ENCODE measurements at regions not wholly inside any gene's neighbourhood (a gene's known extent, or its start where the extent isn't known, plus 50 kb on each side); places are given as distances from the start of the nearest gene placed in this dataset.
A peak's percentile ranks its signal among the peaks of the same experiment; 100 is the strongest.
"Not testable (repeated sequence)": the region's sequence is repeated elsewhere in the genome, so short reads cannot be mapped to it uniquely, and the experiment has no call there.

- DNase-seq, result no peak
Measured at GRCh38 chr7:54292171-54292925, 249.8 kb upstream of the VSTM2A start.

GRCh38 chr7:54299426-54299825 is 242.7 kb upstream of the VSTM2A start:
- DNase-seq, result no peak

GRCh38 chr7:54315955-54316354 is 226.2 kb upstream of the VSTM2A start:
- DNase-seq, result not testable (repeated sequence)

GRCh38 chr7:54326592-54327167 is 215.5 kb upstream of the VSTM2A start:
- no peak for DNase-seq

GRCh38 chr7:54330216-54330800 is 211.9 kb upstream of the VSTM2A start:
- DNase-seq, result peak; percentile 25 to 65

- no peak for DNase-seq
Measured at GRCh38 chr7:54331311-54331710, 210.9 kb upstream of the VSTM2A start.

GRCh38 chr7:54332301-54332700 is 209.9 kb upstream of the VSTM2A start:
- DNase-seq, result no peak

- DNase-seq, result peak in 1 of 2 donors; percentile 3
Measured at GRCh38 chr7:54333952-54334351, 208.2 kb upstream of the VSTM2A start.

- no peak for DNase-seq
Measured at GRCh38 chr7:54336800-54337199, 205.4 kb upstream of the VSTM2A start.

- DNase-seq, result no peak
Measured at GRCh38 chr7:54337466-54337865, 204.7 kb upstream of the VSTM2A start.

- no peak for DNase-seq
Measured at GRCh38 chr7:54338319-54338718, 203.9 kb upstream of the VSTM2A start.

- no peak for DNase-seq
Measured at GRCh38 chr7:54339073-54339472, 203.1 kb upstream of the VSTM2A start.

- DNase-seq, result no peak
Measured at GRCh38 chr7:54342458-54342857, 199.7 kb upstream of the VSTM2A start.

- DNase-seq, result no peak
Measured at GRCh38 chr7:54343511-54343910, 198.7 kb upstream of the VSTM2A start.

- DNase-seq, result no peak
Measured at GRCh38 chr7:54345746-54346145, 196.4 kb upstream of the VSTM2A start.

GRCh38 chr7:54349229-54349628 is 192.9 kb upstream of the VSTM2A start:
- no peak for DNase-seq

- no peak for DNase-seq
Measured at GRCh38 chr7:54354436-54354835, 187.7 kb upstream of the VSTM2A start.

GRCh38 chr7:54355842-54356241 is 186.3 kb upstream of the VSTM2A start:
- DNase-seq, result no peak

- DNase-seq, result no peak
Measured at GRCh38 chr7:54360075-54360840, 181.9 kb upstream of the VSTM2A start.

GRCh38 chr7:54390565-54390964 is 151.6 kb upstream of the VSTM2A start:
- no peak for DNase-seq

GRCh38 chr7:54392935-54393334 is 149.2 kb upstream of the VSTM2A start:
- no peak for DNase-seq

GRCh38 chr7:54394834-54395233 is 147.3 kb upstream of the VSTM2A start:
- DNase-seq, result no peak

- no peak for DNase-seq
Measured at GRCh38 chr7:54397836-54398612, 144.2 kb upstream of the VSTM2A start.
